Prostate gland (tissue), 2 donors: ENCODE measurements at regions not wholly inside any gene's neighbourhood (a gene's known extent, or its start where the extent isn't known, plus 50 kb on each side); places are given as distances from the start of the nearest gene placed in this dataset.

Experiments used
- DNase-seq: peaks from one replicate; pipeline ENCODE4 v3.0.0-alpha.2; 2019; ENCODE audit warnings: low spot score
- H3K27ac ChIP-seq, 2 donors: fragments of 200-600 bp; sonication (generic); 2 replicates each; pipeline ENCODE4 v1.5.1; 2017 to 2019
- H3K27me3 ChIP-seq: fragments of 200-600 bp; sonication (generic); replicated peaks from 2 replicates; pipeline ENCODE4 v1.5.1; 2019; ENCODE audit not compliant: insufficient read depth
- H3K36me3 ChIP-seq, 2 donors: fragments of 200-600 bp; sonication (generic); 1 replicate in 1 of 2; 2 replicates in 1 of 2; pipeline versions ENCODE4 v1.5.1 to v1.8.1; 2017 to 2019
- H3K4me1 ChIP-seq: fragments of 200-600 bp; sonication (generic); replicated peaks from 2 replicates; pipeline ENCODE4 v1.5.1; 2019
- H3K4me3 ChIP-seq, 2 donors: fragments of 200-600 bp; sonication (generic); 2 replicates each; pipeline ENCODE4 v1.5.1; 2017 to 2019
- H3K9me3 ChIP-seq: fragments of 200-600 bp; sonication (generic); 2 replicates; pipeline ENCODE4 v1.5.1; 2017
- POLR2A ChIP-seq: fragments of 450-650 bp; IDR thresholded peaks from one replicate; pipeline ENCODE4 v1.6.1; 2016; ENCODE audit warnings: antibody characterized with exemption, mild to moderate bottlenecking
- POLR2AphosphoS5 ChIP-seq: sonication (generic); formaldehyde crosslinking; IDR thresholded peaks from one replicate; pipeline ENCODE4 v1.6.1; 2017; ENCODE audit warnings: antibody characterized with exemption
- WGBS: methylation state at CpG from one replicate; pipeline ENCODE4 v1.1.5; 2018; 5-methylcytosine and 5-hydroxymethylcytosine counted together
- intact Hi-C: fragments of 100-400 bp; cut with DNase I; formaldehyde crosslinking; loops from one replicate; pipeline ENCODE4 v1.14.2; 2022
- TF ChIP-seq, protein P1 (sequence below), 4 experiments: fragments of 200-600 bp in 2 of 4; fragments of 450-650 bp in 2 of 4; sonication (generic) in 2 of 4; IDR thresholded peaks; 1 replicate in 3 of 4; 2 replicates in 1 of 4; pipeline ENCODE4 v1.5.1; 2016 to 2019; ENCODE audit warnings: antibody characterized with exemption in 4 of 4, mild to moderate bottlenecking in 2 of 4, moderate library complexity in 2 of 4

DNA sequence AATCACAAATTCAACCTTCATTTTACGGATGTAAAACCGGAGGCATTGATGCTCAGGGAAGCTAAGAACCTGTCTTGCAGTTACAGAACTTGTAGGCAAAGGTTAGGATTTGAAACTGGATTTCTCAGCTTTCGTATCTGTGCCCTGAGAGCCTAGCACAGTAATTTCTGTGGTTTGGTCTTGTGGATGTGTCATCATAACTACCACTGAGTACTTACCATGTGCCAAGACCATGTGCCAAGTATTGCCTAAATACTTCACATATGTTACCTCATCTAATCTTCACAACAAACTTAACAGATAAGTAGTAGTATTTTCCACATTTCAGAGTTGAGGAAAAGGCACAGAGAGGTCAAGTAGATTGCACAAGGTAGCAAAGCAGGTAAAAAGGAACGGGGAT, 140.7 kb downstream of the NXPE2 start:
- no peaks in the 10 kb centered on the region for H3K27me3 ChIP-seq
- 79% methylated on average over 4 of the region's 4 CpGs for WGBS
- no peaks in the 10 kb centered on the region for H3K36me3 ChIP-seq
- intact Hi-C loops = no loop called here
- no peak for DNase-seq
- no peaks in the 10 kb centered on the region for H3K4me1 ChIP-seq
- H3K9me3 ChIP-seq = no peaks in the 10 kb centered on the region
- H3K4me3 ChIP-seq = no peak overlapping the region
- H3K27ac ChIP-seq = no peak overlapping the region
- TF ChIP-seq POLR2A (no peak), POLR2AphosphoS5 (no peak)
- TF ChIP-seq, protein P1, sequence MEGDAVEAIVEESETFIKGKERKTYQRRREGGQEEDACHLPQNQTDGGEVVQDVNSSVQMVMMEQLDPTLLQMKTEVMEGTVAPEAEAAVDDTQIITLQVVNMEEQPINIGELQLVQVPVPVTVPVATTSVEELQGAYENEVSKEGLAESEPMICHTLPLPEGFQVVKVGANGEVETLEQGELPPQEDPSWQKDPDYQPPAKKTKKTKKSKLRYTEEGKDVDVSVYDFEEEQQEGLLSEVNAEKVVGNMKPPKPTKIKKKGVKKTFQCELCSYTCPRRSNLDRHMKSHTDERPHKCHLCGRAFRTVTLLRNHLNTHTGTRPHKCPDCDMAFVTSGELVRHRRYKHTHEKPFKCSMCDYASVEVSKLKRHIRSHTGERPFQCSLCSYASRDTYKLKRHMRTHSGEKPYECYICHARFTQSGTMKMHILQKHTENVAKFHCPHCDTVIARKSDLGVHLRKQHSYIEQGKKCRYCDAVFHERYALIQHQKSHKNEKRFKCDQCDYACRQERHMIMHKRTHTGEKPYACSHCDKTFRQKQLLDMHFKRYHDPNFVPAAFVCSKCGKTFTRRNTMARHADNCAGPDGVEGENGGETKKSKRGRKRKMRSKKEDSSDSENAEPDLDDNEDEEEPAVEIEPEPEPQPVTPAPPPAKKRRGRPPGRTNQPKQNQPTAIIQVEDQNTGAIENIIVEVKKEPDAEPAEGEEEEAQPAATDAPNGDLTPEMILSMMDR (IDR thresholded peaks at IDR 0.05) = no peak

DNA sequence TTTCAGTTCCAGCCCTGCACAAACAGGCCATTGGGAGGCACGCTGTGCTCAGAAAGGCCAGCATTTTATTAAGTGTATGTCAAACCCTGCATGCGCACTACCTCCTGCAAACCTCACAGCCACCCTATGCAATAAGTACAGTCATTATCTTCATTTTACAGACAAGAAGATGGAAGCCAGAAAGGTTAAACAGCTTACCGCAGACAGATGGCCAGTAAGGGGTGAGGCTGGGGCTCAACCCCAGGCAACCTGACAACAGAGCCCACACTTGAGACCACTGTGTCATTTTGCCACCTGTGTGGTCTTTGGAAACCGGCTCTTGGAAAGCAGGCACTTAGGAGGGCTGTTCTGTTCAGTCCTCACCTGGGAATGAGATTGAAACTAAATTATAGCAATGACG, 142.3 kb downstream of the NXPE2 start:
- intact Hi-C loops = no loop called here
- Histone ChIP-seq H3K9me3 (no peaks in the 10 kb centered on the region), H3K4me3 (no peak overlapping the region), H3K36me3 (no peaks in the 10 kb centered on the region), H3K27me3 (no peaks in the 10 kb centered on the region), H3K27ac (no peak overlapping the region), H3K4me1 (no peaks in the 10 kb centered on the region)
- 78% methylated on average over 5 of the region's 5 CpGs for WGBS
- TF ChIP-seq POLR2A = no peak
- no peak for TF ChIP-seq POLR2AphosphoS5
- TF ChIP-seq, protein P1 (IDR thresholded peaks at IDR 0.05) = no peak
- DNase-seq = no peak

DNA sequence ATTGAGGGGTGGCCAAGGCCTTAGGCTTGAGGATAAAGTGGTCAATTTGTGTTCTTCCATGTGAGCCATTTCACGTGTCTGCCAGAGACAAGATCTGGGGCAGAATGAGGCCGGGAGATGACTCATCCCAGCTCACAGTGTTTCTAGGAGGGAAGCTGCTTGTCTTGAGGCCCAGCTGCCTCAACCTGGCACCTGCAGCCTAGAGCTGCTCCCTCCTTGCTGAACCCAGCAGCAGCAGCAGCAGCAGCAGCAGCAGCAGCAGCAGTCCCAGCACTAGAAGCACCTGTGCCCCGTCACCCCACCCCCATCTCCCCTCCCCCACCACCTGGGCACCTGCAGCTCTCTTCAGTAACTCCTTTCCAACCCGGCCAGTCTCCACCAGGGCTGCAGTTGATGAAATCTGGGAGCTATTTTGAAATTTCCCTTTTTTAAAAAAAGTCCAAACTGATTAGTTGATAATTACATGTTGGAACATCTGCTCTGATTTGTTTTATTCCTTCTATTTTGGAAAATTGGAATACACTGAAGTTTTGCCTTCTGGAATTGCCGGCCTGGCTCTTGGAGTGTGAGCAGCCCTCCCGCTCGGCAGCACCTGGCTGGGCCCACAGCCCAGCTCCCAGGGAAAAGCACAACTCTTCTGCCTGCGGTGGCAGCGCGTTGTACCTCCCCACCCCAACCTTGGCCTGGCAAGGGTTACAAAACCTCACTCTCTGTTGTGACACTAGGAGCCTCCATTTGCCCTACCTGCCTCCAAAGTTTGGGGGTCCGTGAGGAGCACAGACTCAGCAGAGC, 143.5 kb downstream of the NXPE2 start:
- 70% methylated on average over 11 of the region's 11 CpGs for WGBS
- no peak overlapping the region for H3K4me3 ChIP-seq
- no peaks in the 10 kb centered on the region for H3K4me1 ChIP-seq
- no peak for DNase-seq
- intact Hi-C loops = no loop called here
- H3K9me3 ChIP-seq = no peaks in the 10 kb centered on the region
- TF ChIP-seq POLR2A (no peak), POLR2AphosphoS5 (no peak)
- TF ChIP-seq, protein P1 (IDR thresholded peaks at IDR 0.05) = no peak
- no peak overlapping the region for H3K27ac ChIP-seq
- H3K36me3 ChIP-seq = no peaks in the 10 kb centered on the region
- no peaks in the 10 kb centered on the region for H3K27me3 ChIP-seq

DNA sequence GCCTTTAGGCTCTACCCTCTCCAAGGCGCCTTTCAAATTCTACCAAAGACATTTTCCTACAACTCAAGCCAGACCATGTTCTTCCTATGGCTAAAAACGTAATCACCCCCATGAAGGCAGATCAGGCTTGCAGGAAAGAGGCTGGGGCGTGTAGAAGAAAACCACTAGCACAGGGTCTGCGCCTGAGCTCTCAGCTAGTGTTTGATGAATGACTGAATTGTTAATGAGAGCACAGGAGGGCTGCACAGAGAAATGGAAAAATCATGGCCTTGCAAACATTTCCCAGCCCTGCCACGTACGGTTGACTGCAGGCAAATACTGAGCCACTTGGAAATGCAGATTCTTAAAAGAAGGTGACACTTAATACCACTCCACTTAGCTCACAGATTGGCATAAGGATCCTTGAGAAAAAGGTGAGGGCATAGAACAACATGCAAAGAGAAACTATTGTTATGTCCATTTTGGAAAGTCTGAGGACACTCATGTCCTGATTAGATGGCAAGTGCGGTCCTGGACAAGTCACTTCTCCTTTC, 148.6 kb downstream of the NXPE2 start:
- Histone ChIP-seq H3K27ac (no peak overlapping the region), H3K4me1 (no peaks in the 10 kb centered on the region), H3K36me3 (no peaks in the 10 kb centered on the region), H3K27me3 (no peaks in the 10 kb centered on the region), H3K9me3 (no peaks in the 10 kb centered on the region), H3K4me3 (no peak overlapping the region)
- TF ChIP-seq POLR2AphosphoS5 (no peak), POLR2A (no peak)
- TF ChIP-seq, protein P1 (IDR thresholded peaks at IDR 0.05) = no peak
- DNase-seq = no peak
- intact Hi-C loops = no loop called here
- WGBS = 84% methylated on average over 7 of the region's 7 CpGs

DNA sequence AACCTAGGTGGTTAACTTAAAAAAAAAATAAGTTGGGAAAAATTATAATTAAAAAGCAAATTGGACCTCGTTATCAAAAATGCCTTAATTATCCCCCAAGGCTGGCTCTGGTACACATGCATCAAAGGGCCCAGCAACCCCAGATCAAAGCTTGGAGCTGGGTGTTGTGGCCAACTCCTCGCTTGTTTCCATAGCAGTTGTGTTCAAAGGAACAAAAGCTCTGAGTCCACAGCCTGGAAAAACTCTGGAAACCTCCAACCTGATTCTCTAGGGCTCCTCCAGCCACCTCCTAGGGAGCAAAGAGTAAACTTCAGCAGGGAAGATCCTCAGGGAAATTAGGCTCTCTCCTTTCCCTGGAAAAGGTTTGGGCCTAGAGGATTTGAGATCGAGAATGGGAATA, 149.4 kb downstream of the NXPE2 start:
- H3K36me3 ChIP-seq = no peaks in the 10 kb centered on the region
- no peak overlapping the region for H3K27ac ChIP-seq
- intact Hi-C loops = no loop called here
- H3K4me1 ChIP-seq = no peaks in the 10 kb centered on the region
- TF ChIP-seq, protein P1 (IDR thresholded peaks at IDR 0.05) = no peak
- TF ChIP-seq POLR2A (no peak), POLR2AphosphoS5 (no peak)
- no peaks in the 10 kb centered on the region for H3K9me3 ChIP-seq
- no peak for DNase-seq
- no peaks in the 10 kb centered on the region for H3K27me3 ChIP-seq
- 79% methylated on average over 3 of the region's 3 CpGs for WGBS
- H3K4me3 ChIP-seq = no peak overlapping the region
